Stimulated activated naive CD8-positive, alpha-beta T cell treated with anti-CD3 and anti-CD28 coated beads, Interleukin-15, amount 100 ng/mL, for 72 hours (primary cell): ENCODE measurements at regions not wholly inside any gene's neighbourhood (a gene's known extent, or its start where the extent isn't known, plus 50 kb on each side); places are given as distances from the start of the nearest gene placed in this dataset.
A peak's percentile ranks its signal among the peaks of the same experiment; 100 is the strongest.

Experiments used
- ATAC-seq: fragments of 150-1000 bp; cut with Tn5 transposase; 2 replicates; pipeline ENCODE4 v1.10.0; 2021; ENCODE audit warnings: mild to moderate bottlenecking, moderate library complexity
- DNase-seq, 2 donors: peaks; one replicate each; pipeline ENCODE4 v3.0.0; 2021 to 2022
- H3K27ac Mint-ChIP-seq, 2 donors: one replicate each; pipeline ENCODE4 v1.8.0; 2022; ENCODE audit warnings: mild to moderate bottlenecking in 2 of 2, mixed read lengths in 2 of 2, moderate library complexity in 2 of 2
- H3K27me3 Mint-ChIP-seq: one replicate; pipeline ENCODE4 v1.8.0; 2022; ENCODE audit warnings: mixed read lengths
- H3K4me1 Mint-ChIP-seq: one replicate; pipeline ENCODE4 v1.8.0; 2022; ENCODE audit warnings: mild to moderate bottlenecking, mixed read lengths
- H3K4me3 Mint-ChIP-seq, 2 donors: one replicate each; pipeline ENCODE4 v1.8.0; 2022; ENCODE audit warnings: mild to moderate bottlenecking in 2 of 2, mixed read lengths in 2 of 2, moderate library complexity in 1 of 2
- H3K9me3 Mint-ChIP-seq, 2 donors: one replicate each; pipeline ENCODE4 v1.8.0; 2022; ENCODE audit warnings: mixed read lengths in 2 of 2

GRCh38 chr1:213719462-213719861, 268.3 kb upstream of the PROX1 start:
- DNase-seq (no peak), ATAC-seq (no peak)
- H3K4me3 Mint-ChIP-seq: no peak overlapping the region
- no peaks in the 10 kb centered on the region for H3K27me3 Mint-ChIP-seq
- no peaks in the 10 kb centered on the region for H3K4me1 Mint-ChIP-seq
- H3K9me3 Mint-ChIP-seq: peaks cover 7 to 36% of the 10 kb centered on the region in 2 donors
- no peak overlapping the region for H3K27ac Mint-ChIP-seq

GRCh38 chr1:213720032-213720431, 267.7 kb upstream of the PROX1 start:
- Mint-ChIP-seq H3K4me3 (no peak overlapping the region), H3K9me3 (peaks cover 7 to 36% of the 10 kb centered on the region in 2 donors), H3K27ac (no peak overlapping the region), H3K27me3 (no peaks in the 10 kb centered on the region), H3K4me1 (no peaks in the 10 kb centered on the region)
- DNase-seq: no peak
- ATAC-seq: no peak

- Mint-ChIP-seq H3K27me3 (no peaks in the 10 kb centered on the region), H3K4me1 (no peaks in the 10 kb centered on the region), H3K4me3 (no peak overlapping the region), H3K9me3 (peaks cover 7 to 29% of the 10 kb centered on the region in 2 donors), H3K27ac (no peak overlapping the region)
- DNase-seq (no peak), ATAC-seq (no peak)
Measured at GRCh38 chr1:213723187-213723586, 264.6 kb upstream of the PROX1 start.

GRCh38 chr1:213724640-213725536, 262.9 kb upstream of the PROX1 start:
- H3K27ac Mint-ChIP-seq: no peak overlapping the region
- H3K4me1 Mint-ChIP-seq: no peaks in the 10 kb centered on the region
- ATAC-seq: no peak
- H3K9me3 Mint-ChIP-seq: peaks cover 7 to 28% of the 10 kb centered on the region in 2 donors
- no peak for DNase-seq
- no peak overlapping the region for H3K4me3 Mint-ChIP-seq
- no peaks in the 10 kb centered on the region for H3K27me3 Mint-ChIP-seq

- no peak overlapping the region for H3K4me3 Mint-ChIP-seq
- no peak overlapping the region for H3K27ac Mint-ChIP-seq
- no peaks in the 10 kb centered on the region for H3K4me1 Mint-ChIP-seq
- no peaks in the 10 kb centered on the region for H3K27me3 Mint-ChIP-seq
- H3K9me3 Mint-ChIP-seq: peaks cover 0 to 9% of the 10 kb centered on the region in 2 donors
- ATAC-seq (no peak), DNase-seq (no peak)
Measured at GRCh38 chr1:213727853-213728592, 259.8 kb upstream of the PROX1 start.

- no peak for ATAC-seq
Measured at GRCh38 chr1:213728593-213729536, 258.9 kb upstream of the PROX1 start.

GRCh38 chr1:213733705-213734104, 254.1 kb upstream of the PROX1 start:
- no peak overlapping the region for H3K27ac Mint-ChIP-seq
- H3K4me1 Mint-ChIP-seq: no peaks in the 10 kb centered on the region
- H3K9me3 Mint-ChIP-seq: peaks cover 0 to 9% of the 10 kb centered on the region in 2 donors
- H3K27me3 Mint-ChIP-seq: no peaks in the 10 kb centered on the region
- DNase-seq (no peak), ATAC-seq (no peak)
- no peak overlapping the region for H3K4me3 Mint-ChIP-seq

More at GRCh38 chr1:213728593-213729536, 258.9 kb upstream of the PROX1 start:
- H3K27me3 Mint-ChIP-seq: no peaks in the 10 kb centered on the region
- peaks cover 0 to 9% of the 10 kb centered on the region in 2 donors for H3K9me3 Mint-ChIP-seq
- no peak overlapping the region for H3K4me3 Mint-ChIP-seq
- H3K4me1 Mint-ChIP-seq: no peaks in the 10 kb centered on the region
- no peak overlapping the region for H3K27ac Mint-ChIP-seq
- no peak for DNase-seq

- no peak for ATAC-seq
- Mint-ChIP-seq H3K27me3 (no peaks in the 10 kb centered on the region), H3K9me3 (no peaks in the 10 kb centered on the region), H3K27ac (no peak overlapping the region), H3K4me1 (no peaks in the 10 kb centered on the region), H3K4me3 (no peak overlapping the region)
- no peak for DNase-seq
Measured at GRCh38 chr1:213737398-213738035, 250.3 kb upstream of the PROX1 start.

- H3K27ac Mint-ChIP-seq: no peak overlapping the region
- H3K4me3 Mint-ChIP-seq: no peak overlapping the region
- DNase-seq (no peak), ATAC-seq (no peak)
- no peaks in the 10 kb centered on the region for H3K27me3 Mint-ChIP-seq
- H3K9me3 Mint-ChIP-seq: peaks cover 4 to 8% of the 10 kb centered on the region in 2 donors
- H3K4me1 Mint-ChIP-seq: no peaks in the 10 kb centered on the region
Measured at GRCh38 chr1:213738658-213739057, 249.1 kb upstream of the PROX1 start.

GRCh38 chr1:213742992-213743391, 244.8 kb upstream of the PROX1 start:
- no peaks in the 10 kb centered on the region for H3K4me1 Mint-ChIP-seq

GRCh38 chr1:213744780-213745179, 243.0 kb upstream of the PROX1 start:
- no peaks in the 10 kb centered on the region for H3K4me1 Mint-ChIP-seq
- no peak overlapping the region for H3K27ac Mint-ChIP-seq
- no peak for ATAC-seq

More at GRCh38 chr1:213742992-213743391, 244.8 kb upstream of the PROX1 start:
- Mint-ChIP-seq H3K4me3 (no peak overlapping the region), H3K9me3 (peaks cover 4 to 8% of the 10 kb centered on the region in 2 donors), H3K27me3 (no peaks in the 10 kb centered on the region), H3K27ac (no peak overlapping the region)
- ATAC-seq (no peak), DNase-seq (no peak)

GRCh38 chr1:213745451-213745850, 242.3 kb upstream of the PROX1 start:
- no peaks in the 10 kb centered on the region for H3K4me1 Mint-ChIP-seq
- no peaks in the 10 kb centered on the region for H3K27me3 Mint-ChIP-seq
- no peak overlapping the region for H3K27ac Mint-ChIP-seq
- no peak overlapping the region for H3K4me3 Mint-ChIP-seq
- no peak for ATAC-seq
- H3K9me3 Mint-ChIP-seq: peaks cover 4 to 15% of the 10 kb centered on the region in 2 donors
- DNase-seq: no peak

More at GRCh38 chr1:213744780-213745179, 243.0 kb upstream of the PROX1 start:
- H3K27me3 Mint-ChIP-seq: no peaks in the 10 kb centered on the region
- peaks cover 4 to 15% of the 10 kb centered on the region in 2 donors for H3K9me3 Mint-ChIP-seq
- no peak overlapping the region for H3K4me3 Mint-ChIP-seq
- no peak for DNase-seq

GRCh38 chr1:213749558-213749957, 238.2 kb upstream of the PROX1 start:
- no peak for DNase-seq
- H3K27ac Mint-ChIP-seq: no peak overlapping the region
- no peak for ATAC-seq
- no peak overlapping the region for H3K4me3 Mint-ChIP-seq
- peaks cover 2 to 17% of the 10 kb centered on the region in 2 donors for H3K9me3 Mint-ChIP-seq
- no peaks in the 10 kb centered on the region for H3K4me1 Mint-ChIP-seq
- no peaks in the 10 kb centered on the region for H3K27me3 Mint-ChIP-seq

GRCh38 chr1:213750231-213751063, 237.3 kb upstream of the PROX1 start:
- Mint-ChIP-seq H3K27me3 (no peaks in the 10 kb centered on the region), H3K9me3 (peaks cover 6 to 21% of the 10 kb centered on the region in 2 donors), H3K4me1 (no peaks in the 10 kb centered on the region), H3K4me3 (no peak overlapping the region), H3K27ac (peak overlapping the region in 1 of 2 donors; percentile 85)
- ATAC-seq: no peak
- DNase-seq: no peak
